ENCODE measurements at regions not wholly inside any gene's neighbourhood (a gene's known extent, or its start where the extent isn't known, plus 50 kb on each side); places are given as distances from the start of the nearest gene placed in this dataset.

GRCh38 chr9:107704774-107705173, 215.2 kb upstream of the KLF4 start:
- Histone ChIP-seq H3K4me1 (no peaks in the 10 kb centered on the region), H3K27me3 (no peaks in the 10 kb centered on the region), H3K9me3 (no peaks in the 10 kb centered on the region), H3K36me3 (no peaks in the 10 kb centered on the region), H3K4me3 (no peak overlapping the region), H3K27ac (no peak overlapping the region)
- intact Hi-C loops (cut with DNase I), result no loop called here
- 74 to 83% methylated on average over 1 of the region's 1 CpG for WGBS, 2 donors
- no peak for TF ChIP-seq EP300 (IDR thresholded peaks at IDR 0.05)
- no peak for TF ChIP-seq CTCF (IDR thresholded peaks at IDR 0.05)
- TF ChIP-seq POLR2AphosphoS5 (IDR thresholded peaks at IDR 0.05), result no peak
- TF ChIP-seq POLR2A (IDR thresholded peaks at IDR 0.05), result no peak
- DNase-seq, result no peak

- intact Hi-C loops (cut with DNase I), result no loop called here
- no peak for TF ChIP-seq POLR2AphosphoS5 (IDR thresholded peaks at IDR 0.05)
- no peak for TF ChIP-seq POLR2A (IDR thresholded peaks at IDR 0.05)
- TF ChIP-seq EP300 (IDR thresholded peaks at IDR 0.05), result no peak
- TF ChIP-seq CTCF (IDR thresholded peaks at IDR 0.05), result no peak
- no peaks in the 10 kb centered on the region for H3K4me1 ChIP-seq
Measured at GRCh38 chr9:107703651-107704050, 214.1 kb upstream of the KLF4 start.

GRCh38 chr9:107700847-107701246, 211.3 kb upstream of the KLF4 start:
- intact Hi-C loops (cut with DNase I), result no loop called here
- Histone ChIP-seq H3K36me3 (no peaks in the 10 kb centered on the region), H3K27ac (no peak overlapping the region), H3K4me3 (no peak overlapping the region), H3K4me1 (no peaks in the 10 kb centered on the region), H3K27me3 (no peaks in the 10 kb centered on the region), H3K9me3 (no peaks in the 10 kb centered on the region)
- DNase-seq, result no peak
- WGBS, 2 donors, result 28 to 58% methylated on average over 5 of the region's 5 CpGs
- TF ChIP-seq POLR2AphosphoS5 (IDR thresholded peaks at IDR 0.05) (no peak), POLR2A (IDR thresholded peaks at IDR 0.05) (no peak), EP300 (IDR thresholded peaks at IDR 0.05) (no peak), CTCF (IDR thresholded peaks at IDR 0.05) (no peak)

More at GRCh38 chr9:107703651-107704050, 214.1 kb upstream of the KLF4 start:
- Histone ChIP-seq H3K4me3 (no peak overlapping the region), H3K27me3 (no peaks in the 10 kb centered on the region), H3K27ac (no peak overlapping the region), H3K36me3 (no peaks in the 10 kb centered on the region), H3K9me3 (no peaks in the 10 kb centered on the region)
- no peak for DNase-seq

- WGBS, 2 donors, result 77 to 78% methylated on average over 6 of the region's 6 CpGs
- TF ChIP-seq POLR2A (IDR thresholded peaks at IDR 0.05) (no peak), POLR2AphosphoS5 (IDR thresholded peaks at IDR 0.05) (no peak), EP300 (IDR thresholded peaks at IDR 0.05) (no peak), CTCF (IDR thresholded peaks at IDR 0.05) (no peak)
- intact Hi-C loops (cut with DNase I), result no loop called here
- H3K36me3 ChIP-seq, result no peaks in the 10 kb centered on the region
- no peak overlapping the region for H3K27ac ChIP-seq
- no peak overlapping the region for H3K4me3 ChIP-seq
- no peak for DNase-seq
- H3K27me3 ChIP-seq, result no peaks in the 10 kb centered on the region
- H3K4me1 ChIP-seq, result no peaks in the 10 kb centered on the region
- no peaks in the 10 kb centered on the region for H3K9me3 ChIP-seq
Measured at GRCh38 chr9:107699231-107699630, 209.7 kb upstream of the KLF4 start.

- no peak overlapping the region for H3K4me3 ChIP-seq
- no peaks in the 10 kb centered on the region for H3K27me3 ChIP-seq
- DNase-seq, result no peak
- WGBS, 2 donors, result 12 to 51% methylated on average over 4 of the region's 4 CpGs
- H3K36me3 ChIP-seq, result no peaks in the 10 kb centered on the region
- TF ChIP-seq POLR2AphosphoS5 (IDR thresholded peaks at IDR 0.05) (no peak), EP300 (IDR thresholded peaks at IDR 0.05) (no peak), CTCF (IDR thresholded peaks at IDR 0.05) (no peak), POLR2A (IDR thresholded peaks at IDR 0.05) (no peak)
- intact Hi-C loops (cut with DNase I), result no loop called here
- no peak overlapping the region for H3K27ac ChIP-seq
- H3K4me1 ChIP-seq, result no peaks in the 10 kb centered on the region
- H3K9me3 ChIP-seq, result no peaks in the 10 kb centered on the region
Measured at GRCh38 chr9:107698779-107699178, 209.2 kb upstream of the KLF4 start.
